ENCODE measurements at regions not wholly inside any gene's neighbourhood (a gene's known extent, or its start where the extent isn't known, plus 50 kb on each side); places are given as distances from the start of the nearest gene placed in this dataset.
A peak's percentile ranks its signal among the peaks of the same experiment; 100 is the strongest.

GRCh38 chr11:69376155-69377028 is 82.4 kb downstream of the MYEOV start:
- DNase-seq (ENCODE audit: insufficient read length, low spot score) (no peak), FAIRE-seq (peak; percentile 13)
- TF ChIP-seq PAX5 (IDR thresholded peaks at IDR 0.05; ENCODE audit: insufficient read depth, low read length, severe bottlenecking) (no peak), POLR2AphosphoS5 (IDR thresholded peaks at IDR 0.05; ENCODE audit: low read depth, low read length) (no peak), SPI1 (IDR thresholded peaks at IDR 0.05; ENCODE audit: low read depth, low read length) (no peak), POLR2A (IDR thresholded peaks at IDR 0.05; ENCODE audit: low read depth, low read length) (no peak), POU2F2 (IDR thresholded peaks at IDR 0.05; ENCODE audit: low read depth, low read length) (no peak), TAF1 (IDR thresholded peaks at IDR 0.05; ENCODE audit: low read depth, low read length) (no peak)

- DNase-seq (ENCODE audit: insufficient read length, low spot score) (no peak), FAIRE-seq (no peak)
- no peak for TF ChIP-seq TAF1 (IDR thresholded peaks at IDR 0.05; ENCODE audit: low read depth, low read length)
These were observed 83.3 kb downstream of the MYEOV start for GRCh38 chr11:69377029-69377952.

- DNase-seq (ENCODE audit: insufficient read length, low spot score) = no peak
- TF ChIP-seq PAX5 (IDR thresholded peaks at IDR 0.05; ENCODE audit: insufficient read depth, low read length, severe bottlenecking) = no peak
- TF ChIP-seq POLR2AphosphoS5 (IDR thresholded peaks at IDR 0.05; ENCODE audit: low read depth, low read length) = no peak
- no peak for TF ChIP-seq POU2F2 (IDR thresholded peaks at IDR 0.05; ENCODE audit: low read depth, low read length)
- no peak for TF ChIP-seq SPI1 (IDR thresholded peaks at IDR 0.05; ENCODE audit: low read depth, low read length)
- no peak for TF ChIP-seq TAF1 (IDR thresholded peaks at IDR 0.05; ENCODE audit: low read depth, low read length)
- no peak for TF ChIP-seq POLR2A (IDR thresholded peaks at IDR 0.05; ENCODE audit: low read depth, low read length)
- no peak for FAIRE-seq
These were observed 84.0 kb downstream of the MYEOV start for GRCh38 chr11:69377953-69378302.

GRCh38 chr11:69378303-69379141 is 84.6 kb downstream of the MYEOV start:
- TF ChIP-seq POLR2A (IDR thresholded peaks at IDR 0.05; ENCODE audit: low read depth, low read length) (no peak), PAX5 (IDR thresholded peaks at IDR 0.05; ENCODE audit: insufficient read depth, low read length, severe bottlenecking) (no peak), SPI1 (IDR thresholded peaks at IDR 0.05; ENCODE audit: low read depth, low read length) (no peak)
- DNase-seq (ENCODE audit: insufficient read length, low spot score) = no peak
- FAIRE-seq = no peak

- DNase-seq (ENCODE audit: insufficient read length, low spot score) = no peak
- TF ChIP-seq TAF1 (IDR thresholded peaks at IDR 0.05; ENCODE audit: low read depth, low read length) = no peak
- no peak for TF ChIP-seq POLR2A (IDR thresholded peaks at IDR 0.05; ENCODE audit: low read depth, low read length)
- no peak for TF ChIP-seq SPI1 (IDR thresholded peaks at IDR 0.05; ENCODE audit: low read depth, low read length)
- TF ChIP-seq POU2F2 (IDR thresholded peaks at IDR 0.05; ENCODE audit: low read depth, low read length) = no peak
- no peak for TF ChIP-seq POLR2AphosphoS5 (IDR thresholded peaks at IDR 0.05; ENCODE audit: low read depth, low read length)
- no peak for TF ChIP-seq PAX5 (IDR thresholded peaks at IDR 0.05; ENCODE audit: insufficient read depth, low read length, severe bottlenecking)
- FAIRE-seq = no peak
These were observed 86.5 kb downstream of the MYEOV start for GRCh38 chr11:69380451-69380901.

GRCh38 chr11:69380921-69381581 is 87.1 kb downstream of the MYEOV start:
- TF ChIP-seq POLR2AphosphoS5 (IDR thresholded peaks at IDR 0.05; ENCODE audit: low read depth, low read length) (no peak), TAF1 (IDR thresholded peaks at IDR 0.05; ENCODE audit: low read depth, low read length) (no peak), POLR2A (IDR thresholded peaks at IDR 0.05; ENCODE audit: low read depth, low read length) (no peak), POU2F2 (IDR thresholded peaks at IDR 0.05; ENCODE audit: low read depth, low read length) (no peak), SPI1 (IDR thresholded peaks at IDR 0.05; ENCODE audit: low read depth, low read length) (no peak), PAX5 (IDR thresholded peaks at IDR 0.05; ENCODE audit: insufficient read depth, low read length, severe bottlenecking) (no peak)

GRCh38 chr11:69381681-69382130 is 87.8 kb downstream of the MYEOV start:
- no peak for DNase-seq (ENCODE audit: insufficient read length, low spot score)
- TF ChIP-seq SPI1 (IDR thresholded peaks at IDR 0.05; ENCODE audit: low read depth, low read length) (no peak), PAX5 (IDR thresholded peaks at IDR 0.05; ENCODE audit: insufficient read depth, low read length, severe bottlenecking) (no peak)
- no peak for FAIRE-seq

More at GRCh38 chr11:69380921-69381581, 87.1 kb downstream of the MYEOV start:
- no peak for FAIRE-seq
- DNase-seq (ENCODE audit: insufficient read length, low spot score) = no peak

- no peak for TF ChIP-seq SPI1 (IDR thresholded peaks at IDR 0.05; ENCODE audit: low read depth, low read length)
- TF ChIP-seq PAX5 (IDR thresholded peaks at IDR 0.05; ENCODE audit: insufficient read depth, low read length, severe bottlenecking) = no peak
- FAIRE-seq (no peak), DNase-seq (ENCODE audit: insufficient read length, low spot score) (no peak)
These were observed 88.5 kb downstream of the MYEOV start for GRCh38 chr11:69382131-69383128.

Measured in GM12891 (cell line).